ENCODE measurements at regions not wholly inside any gene's neighbourhood (a gene's known extent, or its start where the extent isn't known, plus 50 kb on each side); places are given as distances from the start of the nearest gene placed in this dataset.

DNA sequence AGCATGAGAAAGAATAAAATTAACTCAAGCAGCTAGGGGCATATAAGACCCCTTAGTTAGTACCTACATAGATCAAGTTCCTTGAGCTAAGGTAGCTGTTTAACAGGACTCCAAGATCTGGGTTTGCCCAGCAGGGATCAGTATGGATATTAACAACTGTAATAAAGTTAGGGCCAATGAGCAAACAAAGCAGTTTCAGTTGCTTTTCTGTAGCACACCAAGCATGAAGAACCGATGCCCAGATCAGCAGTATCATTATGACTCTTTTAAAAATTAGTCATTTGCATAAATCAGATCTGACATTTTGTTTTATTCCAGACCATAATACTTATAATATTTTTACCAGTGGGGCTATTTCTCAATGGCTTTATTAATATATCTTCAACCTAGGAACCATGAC is 80.9 kb downstream of the C4orf33 start:
- no peaks in the 10 kb centered on the region for H3K36me3 ChIP-seq (replicated peaks in 1 of 2; ENCODE audit: control insufficient read depth in 1 of 2, insufficient read depth in 2 of 2, low read length in 2 of 2)
- H3K27me3 ChIP-seq (ENCODE audit: control insufficient read depth in 2 of 2, insufficient read depth in 2 of 2, low read length in 2 of 2) = no peaks in the 10 kb centered on the region
- H3K4me3 Mint-ChIP-seq = no peak overlapping the region
- no peaks in the 10 kb centered on the region for H3K9me3 ChIP-seq (replicated peaks in 1 of 2; ENCODE audit: control insufficient read depth in 1 of 2, insufficient read depth in 1 of 2, low read length in 2 of 2)
- H3K9ac ChIP-seq (ENCODE audit: insufficient read depth, low read length, poor library complexity, severe bottlenecking) = no peak overlapping the region
- no peak overlapping the region for H3K4me3 ChIP-seq (replicated peaks in 1 of 3; ENCODE audit: low read depth in 2 of 3, low read length in 3 of 3)
- intact Hi-C loops (cut with micrococcal nuclease) = no loop called here
- H4K20me1 ChIP-seq (ENCODE audit: insufficient read depth, low read length) = no peaks in the 10 kb centered on the region
- H3K79me2 ChIP-seq (ENCODE audit: insufficient read depth, low read length) = no peaks in the 10 kb centered on the region
- WGBS (ENCODE audit: insufficient coverage) = no CpG with 5 or more reads among the region's 1 CpG
- H3K4me2 ChIP-seq (replicated peaks; ENCODE audit: extremely low read depth, low read length, poor library complexity, severe bottlenecking) = no peak overlapping the region
- peaks cover 0 to 5% (median 0%) of the 10 kb centered on the region in 3 donors for H3K27me3 Mint-ChIP-seq (ENCODE audit: low read depth in 3 of 3)
- peaks cover 0 to 3% (median 0%) of the 10 kb centered on the region in 7 donors for H3K9me3 Mint-ChIP-seq
- H3K4me1 ChIP-seq (ENCODE audit: control insufficient read depth in 1 of 2, insufficient read depth in 2 of 2, low read length in 2 of 2) = no peaks in the 10 kb centered on the region
- H2AFZ ChIP-seq (ENCODE audit: insufficient read depth, low read depth, low read length, poor library complexity, severe bottlenecking) = no peak overlapping the region
- H3K4me1 Mint-ChIP-seq = no peaks in the 10 kb centered on the region
- TF ChIP-seq, protein P1, sequence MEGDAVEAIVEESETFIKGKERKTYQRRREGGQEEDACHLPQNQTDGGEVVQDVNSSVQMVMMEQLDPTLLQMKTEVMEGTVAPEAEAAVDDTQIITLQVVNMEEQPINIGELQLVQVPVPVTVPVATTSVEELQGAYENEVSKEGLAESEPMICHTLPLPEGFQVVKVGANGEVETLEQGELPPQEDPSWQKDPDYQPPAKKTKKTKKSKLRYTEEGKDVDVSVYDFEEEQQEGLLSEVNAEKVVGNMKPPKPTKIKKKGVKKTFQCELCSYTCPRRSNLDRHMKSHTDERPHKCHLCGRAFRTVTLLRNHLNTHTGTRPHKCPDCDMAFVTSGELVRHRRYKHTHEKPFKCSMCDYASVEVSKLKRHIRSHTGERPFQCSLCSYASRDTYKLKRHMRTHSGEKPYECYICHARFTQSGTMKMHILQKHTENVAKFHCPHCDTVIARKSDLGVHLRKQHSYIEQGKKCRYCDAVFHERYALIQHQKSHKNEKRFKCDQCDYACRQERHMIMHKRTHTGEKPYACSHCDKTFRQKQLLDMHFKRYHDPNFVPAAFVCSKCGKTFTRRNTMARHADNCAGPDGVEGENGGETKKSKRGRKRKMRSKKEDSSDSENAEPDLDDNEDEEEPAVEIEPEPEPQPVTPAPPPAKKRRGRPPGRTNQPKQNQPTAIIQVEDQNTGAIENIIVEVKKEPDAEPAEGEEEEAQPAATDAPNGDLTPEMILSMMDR (IDR thresholded peaks at IDR 0.05) = no peak
- DNase-seq = no peak
- H3K27ac Mint-ChIP-seq = no peak overlapping the region
- H3K27ac ChIP-seq (ENCODE audit: low read depth in 1 of 2, low read length in 2 of 2) = no peak overlapping the region
- H3K36me3 Mint-ChIP-seq = no peaks in the 10 kb centered on the region

DNA sequence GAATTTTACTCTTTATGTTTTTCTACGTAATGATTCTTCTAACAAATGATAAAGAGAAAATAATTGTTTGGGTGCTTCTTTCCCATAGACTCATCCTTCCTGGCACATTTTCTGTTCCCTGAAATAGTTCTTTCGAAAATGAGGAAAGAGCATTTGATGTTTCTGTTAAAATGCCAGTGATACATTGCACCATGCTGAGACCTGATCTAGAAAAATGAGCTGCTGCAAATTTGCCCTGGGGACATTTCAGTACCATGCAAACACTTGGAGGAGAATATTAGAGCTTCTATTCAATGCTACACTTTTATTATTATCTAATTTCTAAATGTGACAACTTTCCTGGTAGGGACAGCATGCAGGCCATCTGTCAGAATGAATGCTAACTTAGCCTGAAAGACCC is 83.3 kb downstream of the C4orf33 start:
- H3K4me2 ChIP-seq (replicated peaks; ENCODE audit: extremely low read depth, low read length, poor library complexity, severe bottlenecking) = no peak overlapping the region
- WGBS (ENCODE audit: insufficient coverage) = no CpG with 5 or more reads among the region's 2 CpGs
- no peaks in the 10 kb centered on the region for H3K27me3 ChIP-seq (ENCODE audit: control insufficient read depth in 2 of 2, insufficient read depth in 2 of 2, low read length in 2 of 2)
- DNase-seq = no peak
- peaks cover 0 to 2% (median 0%) of the 10 kb centered on the region in 7 donors for H3K9me3 Mint-ChIP-seq
- no peaks in the 10 kb centered on the region for H3K4me1 ChIP-seq (ENCODE audit: control insufficient read depth in 1 of 2, insufficient read depth in 2 of 2, low read length in 2 of 2)
- H3K4me3 ChIP-seq (replicated peaks in 1 of 3; ENCODE audit: low read depth in 2 of 3, low read length in 3 of 3) = no peak overlapping the region
- H3K36me3 ChIP-seq (replicated peaks in 1 of 2; ENCODE audit: control insufficient read depth in 1 of 2, insufficient read depth in 2 of 2, low read length in 2 of 2) = no peaks in the 10 kb centered on the region
- H3K4me1 Mint-ChIP-seq = no peaks in the 10 kb centered on the region
- intact Hi-C loops (cut with micrococcal nuclease) = no loop called here
- no peaks in the 10 kb centered on the region for H3K9me3 ChIP-seq (replicated peaks in 1 of 2; ENCODE audit: control insufficient read depth in 1 of 2, insufficient read depth in 1 of 2, low read length in 2 of 2)
- H3K27ac ChIP-seq (ENCODE audit: low read depth in 1 of 2, low read length in 2 of 2) = no peak overlapping the region
- H4K20me1 ChIP-seq (ENCODE audit: insufficient read depth, low read length) = no peaks in the 10 kb centered on the region
- H3K79me2 ChIP-seq (ENCODE audit: insufficient read depth, low read length) = no peaks in the 10 kb centered on the region
- H3K27me3 Mint-ChIP-seq (ENCODE audit: low read depth in 3 of 3) = peaks cover 0 to 5% (median 0%) of the 10 kb centered on the region in 3 donors
- H3K36me3 Mint-ChIP-seq = no peaks in the 10 kb centered on the region
- no peak overlapping the region for H3K9ac ChIP-seq (ENCODE audit: insufficient read depth, low read length, poor library complexity, severe bottlenecking)
- no peak overlapping the region for H2AFZ ChIP-seq (ENCODE audit: insufficient read depth, low read depth, low read length, poor library complexity, severe bottlenecking)
- no peak overlapping the region for H3K4me3 Mint-ChIP-seq
- TF ChIP-seq, protein P1 (IDR thresholded peaks at IDR 0.05) = no peak
- H3K27ac Mint-ChIP-seq = no peak overlapping the region
